Vagina (tissue), 2 donors: ENCODE measurements at regions not wholly inside any gene's neighbourhood (a gene's known extent, or its start where the extent isn't known, plus 50 kb on each side); places are given as distances from the start of the nearest gene placed in this dataset.

Experiments used
- DNase-seq, 2 donors: peaks; one replicate each; pipeline ENCODE4 v3.0.0-alpha.2; 2017; ENCODE audit errors: extremely low spot score in 2 of 2
- H3K27ac ChIP-seq: fragments of 200-600 bp; sonication (generic); one replicate; pipeline ENCODE4 v1.5.1; 2019
- H3K27me3 ChIP-seq: fragments of 200-600 bp; sonication (generic); one replicate; pipeline ENCODE4 v1.5.1; 2019
- H3K36me3 ChIP-seq, 2 donors: fragments of 200-600 bp; sonication (generic); one replicate each; pipeline ENCODE4 v1.5.1; 2017 to 2019
- H3K4me1 ChIP-seq: fragments of 200-600 bp; sonication (generic); one replicate; pipeline ENCODE4 v1.5.1; 2019
- H3K4me3 ChIP-seq, 2 donors: fragments of 200-600 bp; sonication (generic); 1 replicate in 1 of 2; 2 replicates in 1 of 2; pipeline ENCODE4 v1.5.1; 2016 to 2019
- H3K9me3 ChIP-seq: fragments of 200-600 bp; sonication (generic); one replicate; pipeline ENCODE4 v1.5.1; 2019
- POLR2A ChIP-seq, 2 donors: fragments of 450-650 bp; IDR thresholded peaks; one replicate each; pipeline ENCODE4 v1.6.1; 2017; ENCODE audit warnings: antibody characterized with exemption in 2 of 2, mild to moderate bottlenecking in 2 of 2, moderate library complexity in 2 of 2
- POLR2AphosphoS5 ChIP-seq, 2 donors: sonication (generic); formaldehyde crosslinking; IDR thresholded peaks; one replicate each; pipeline ENCODE4 v1.9.0; 2017; ENCODE audit warnings: antibody characterized with exemption in 2 of 2, mild to moderate bottlenecking in 2 of 2, low read depth in 1 of 2; ENCODE audit not compliant: insufficient read depth in 1 of 2
- intact Hi-C: fragments of 100-400 bp; cut with DNase I; formaldehyde crosslinking; loops from one replicate; pipeline ENCODE4 v1.15.1; 2023
- TF ChIP-seq, protein P1 (sequence below), 3 experiments: fragments of 450-650 bp in 2 of 3; fragments of 200-600 bp in 1 of 3; sonication (generic) in 1 of 3; IDR thresholded peaks; one replicate each; pipeline ENCODE4 v1.5.1; 2017 to 2019; ENCODE audit warnings: antibody characterized with exemption in 3 of 3, mild to moderate bottlenecking in 2 of 3, moderate library complexity in 2 of 3

DNA sequence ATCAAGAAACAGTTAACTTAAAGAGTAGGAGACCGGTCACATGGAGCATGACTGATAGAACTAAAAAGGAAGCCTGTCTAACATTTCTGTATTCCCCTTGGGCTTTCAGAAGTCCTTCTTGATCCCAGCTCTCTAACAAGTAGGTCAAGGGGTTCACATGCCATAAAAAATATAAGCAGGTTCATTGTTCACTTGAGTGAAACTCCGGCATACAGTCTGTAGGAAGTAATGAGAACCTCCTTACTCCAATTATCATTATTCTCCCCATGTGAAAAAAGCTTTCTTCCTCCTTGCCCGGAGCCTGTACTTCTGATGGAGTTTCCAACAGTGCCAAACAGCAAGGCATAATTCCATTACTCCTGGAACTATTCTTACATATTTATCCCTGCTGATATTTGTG, 242.8 kb upstream of the CNTN4 start:
- TF ChIP-seq, protein P1, sequence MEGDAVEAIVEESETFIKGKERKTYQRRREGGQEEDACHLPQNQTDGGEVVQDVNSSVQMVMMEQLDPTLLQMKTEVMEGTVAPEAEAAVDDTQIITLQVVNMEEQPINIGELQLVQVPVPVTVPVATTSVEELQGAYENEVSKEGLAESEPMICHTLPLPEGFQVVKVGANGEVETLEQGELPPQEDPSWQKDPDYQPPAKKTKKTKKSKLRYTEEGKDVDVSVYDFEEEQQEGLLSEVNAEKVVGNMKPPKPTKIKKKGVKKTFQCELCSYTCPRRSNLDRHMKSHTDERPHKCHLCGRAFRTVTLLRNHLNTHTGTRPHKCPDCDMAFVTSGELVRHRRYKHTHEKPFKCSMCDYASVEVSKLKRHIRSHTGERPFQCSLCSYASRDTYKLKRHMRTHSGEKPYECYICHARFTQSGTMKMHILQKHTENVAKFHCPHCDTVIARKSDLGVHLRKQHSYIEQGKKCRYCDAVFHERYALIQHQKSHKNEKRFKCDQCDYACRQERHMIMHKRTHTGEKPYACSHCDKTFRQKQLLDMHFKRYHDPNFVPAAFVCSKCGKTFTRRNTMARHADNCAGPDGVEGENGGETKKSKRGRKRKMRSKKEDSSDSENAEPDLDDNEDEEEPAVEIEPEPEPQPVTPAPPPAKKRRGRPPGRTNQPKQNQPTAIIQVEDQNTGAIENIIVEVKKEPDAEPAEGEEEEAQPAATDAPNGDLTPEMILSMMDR (IDR thresholded peaks at IDR 0.05) = no peak
- no peak for TF ChIP-seq POLR2A (IDR thresholded peaks at IDR 0.05)
- no peak for DNase-seq
- H3K27me3 ChIP-seq = no peaks in the 10 kb centered on the region
- H3K36me3 ChIP-seq = no peaks in the 10 kb centered on the region
- no peaks in the 10 kb centered on the region for H3K9me3 ChIP-seq
- no peak overlapping the region for H3K4me3 ChIP-seq
- intact Hi-C loops = no loop called here
- no peaks in the 10 kb centered on the region for H3K4me1 ChIP-seq
- H3K27ac ChIP-seq = no peak overlapping the region

DNA sequence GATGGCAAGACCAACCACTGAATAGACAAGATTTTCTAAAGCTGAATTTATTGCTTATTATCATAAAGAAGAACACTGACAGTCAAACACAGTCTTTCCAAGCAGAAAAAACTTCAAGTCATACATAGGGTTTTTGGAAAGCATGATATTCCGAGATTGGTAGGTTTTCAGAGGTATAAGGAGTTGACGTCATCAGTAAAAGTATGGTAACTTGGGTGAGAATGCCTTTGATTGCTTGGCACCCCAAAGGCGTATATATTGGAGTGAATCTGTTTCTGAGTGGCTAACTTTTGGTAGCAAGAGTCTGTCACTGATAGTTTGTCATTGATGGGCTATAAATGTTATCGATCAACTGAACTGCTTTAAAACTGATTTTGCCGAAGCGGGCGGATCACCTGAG, 227.9 kb upstream of the CNTN4 start:
- H3K4me1 ChIP-seq = no peaks in the 10 kb centered on the region
- no peaks in the 10 kb centered on the region for H3K9me3 ChIP-seq
- no peak overlapping the region for H3K4me3 ChIP-seq
- no peaks in the 10 kb centered on the region for H3K36me3 ChIP-seq
- no peak for TF ChIP-seq POLR2A (IDR thresholded peaks at IDR 0.05)
- TF ChIP-seq, protein P1 (IDR thresholded peaks at IDR 0.05) = no peak
- no peak for TF ChIP-seq POLR2AphosphoS5 (IDR thresholded peaks at IDR 0.05; ENCODE audit: insufficient read depth in 1 of 2, low read depth in 1 of 2)
- no peak for DNase-seq
- H3K27me3 ChIP-seq = no peaks in the 10 kb centered on the region
- no peak overlapping the region for H3K27ac ChIP-seq
- intact Hi-C loops = no loop called here

DNA sequence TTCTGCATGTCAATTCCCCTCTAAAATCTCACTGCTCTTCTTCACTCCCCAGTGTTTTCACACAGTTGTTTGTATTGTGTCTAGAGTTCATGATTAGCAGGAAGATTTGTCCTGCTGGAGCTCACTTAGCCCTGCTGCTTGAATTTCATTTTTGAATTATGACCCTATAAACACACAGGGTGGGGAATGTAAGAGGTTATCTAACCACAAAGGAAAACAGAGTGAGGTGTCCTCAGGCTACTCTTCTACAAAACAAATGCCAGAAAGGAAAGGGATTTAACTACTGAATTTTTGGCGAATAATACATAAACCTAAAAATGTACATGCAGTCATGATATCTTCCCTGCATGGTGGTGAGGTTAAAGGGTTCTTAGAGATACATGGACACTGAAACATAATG, 215.1 kb upstream of the CNTN4 start:
- no peaks in the 10 kb centered on the region for H3K9me3 ChIP-seq
- TF ChIP-seq POLR2AphosphoS5 (IDR thresholded peaks at IDR 0.05; ENCODE audit: insufficient read depth in 1 of 2, low read depth in 1 of 2) (no peak), POLR2A (IDR thresholded peaks at IDR 0.05) (no peak)
- TF ChIP-seq, protein P1 (IDR thresholded peaks at IDR 0.05) = no peak
- H3K27ac ChIP-seq = no peak overlapping the region
- H3K36me3 ChIP-seq = no peaks in the 10 kb centered on the region
- DNase-seq = no peak
- no peaks in the 10 kb centered on the region for H3K4me1 ChIP-seq
- no peak overlapping the region for H3K4me3 ChIP-seq
- intact Hi-C loops = no loop called here
- H3K27me3 ChIP-seq = no peaks in the 10 kb centered on the region

DNA sequence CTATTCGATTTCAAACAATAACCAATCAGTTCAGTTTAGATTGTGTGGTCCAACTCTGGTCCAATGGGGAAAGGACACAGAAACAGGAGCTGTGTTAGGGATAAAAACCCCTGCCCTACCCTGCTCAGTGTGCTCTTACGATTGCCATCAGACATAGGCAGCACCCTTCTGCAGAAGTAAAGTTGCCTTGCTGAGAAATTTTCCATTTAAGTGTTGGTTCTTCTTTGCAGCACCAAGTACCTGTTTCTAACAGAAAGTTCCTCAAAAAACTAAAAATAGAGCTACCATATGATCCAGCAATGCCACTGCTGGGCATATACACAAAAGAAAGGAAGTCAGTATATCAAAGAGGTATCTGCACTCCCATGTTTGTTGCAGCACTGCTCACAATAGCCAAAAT, 206.2 kb upstream of the CNTN4 start:
- no peak overlapping the region for H3K4me3 ChIP-seq
- intact Hi-C loops = no loop called here
- no peaks in the 10 kb centered on the region for H3K9me3 ChIP-seq
- no peaks in the 10 kb centered on the region for H3K4me1 ChIP-seq
- H3K36me3 ChIP-seq = no peaks in the 10 kb centered on the region
- H3K27ac ChIP-seq = no peak overlapping the region
- TF ChIP-seq, protein P1 (IDR thresholded peaks at IDR 0.05) = no peak
- TF ChIP-seq POLR2AphosphoS5 (IDR thresholded peaks at IDR 0.05; ENCODE audit: insufficient read depth in 1 of 2, low read depth in 1 of 2) (no peak), POLR2A (IDR thresholded peaks at IDR 0.05) (no peak)
- DNase-seq = no peak
- H3K27me3 ChIP-seq = no peaks in the 10 kb centered on the region

DNA sequence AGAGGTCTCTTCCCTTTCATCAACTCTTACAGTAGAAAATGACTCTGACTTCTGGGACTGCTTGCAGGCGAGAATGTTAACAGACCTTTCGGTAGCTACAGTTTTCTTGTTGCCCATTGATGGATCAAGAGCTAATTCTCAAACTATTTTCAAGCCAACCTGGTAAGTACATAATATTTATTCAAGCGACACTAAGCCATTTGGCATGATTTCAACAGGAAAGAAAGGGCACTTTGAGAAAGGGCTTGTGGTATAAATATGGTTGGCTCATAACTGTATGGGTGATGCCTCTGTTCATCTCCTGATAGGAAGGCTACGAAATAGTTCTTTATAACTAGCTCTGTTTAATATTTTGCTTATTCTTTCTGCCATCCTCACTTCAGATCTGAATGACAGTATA, 196.2 kb upstream of the CNTN4 start:
- Histone ChIP-seq H3K4me1 (no peaks in the 10 kb centered on the region), H3K9me3 (no peaks in the 10 kb centered on the region), H3K36me3 (no peaks in the 10 kb centered on the region), H3K27ac (no peak overlapping the region), H3K4me3 (no peak overlapping the region), H3K27me3 (no peaks in the 10 kb centered on the region)
- TF ChIP-seq, protein P1 (IDR thresholded peaks at IDR 0.05) = no peak
- no peak for TF ChIP-seq POLR2A (IDR thresholded peaks at IDR 0.05)
- DNase-seq = no peak
- intact Hi-C loops = no loop called here
